HEK293T (cell line): ENCODE measurements at regions not wholly inside any gene's neighbourhood (a gene's known extent, or its start where the extent isn't known, plus 50 kb on each side); places are given as distances from the start of the nearest gene placed in this dataset.

Source experiments
- CTCF ChIA-PET: fragments of 350-600 bp; formaldehyde crosslinking; extraction: SDS; loops from one replicate; lab custom pipeline; 2021; ENCODE audit warnings: antibody characterized with exemption, inconsistent platforms; lab: Yijun Ruan, JAX
- POLR2A ChIA-PET: fragments of 350-600 bp; formaldehyde crosslinking; extraction: SDS; loops from one replicate; lab custom pipeline; 2020; ENCODE audit warnings: antibody characterized with exemption, inconsistent platforms; lab: Yijun Ruan, JAX
- DNase-seq: peaks from one replicate; pipeline ENCODE4 v3.0.0; 2012; ENCODE audit warnings: mixed read lengths; ENCODE audit errors: extremely low spot score
- ARNT ChIP-seq: fragments of 450-650 bp; IDR thresholded peaks from 2 replicates; pipeline ENCODE4 v1.6.1; 2017; ENCODE audit warnings: mild to moderate bottlenecking
- BHLHE40 ChIP-seq: fragments of 450-650 bp; IDR thresholded peaks from 2 replicates; pipeline ENCODE4 v1.6.1; 2016; ENCODE audit warnings: mild to moderate bottlenecking, moderate library complexity, borderline replicate concordance
- CTBP1 ChIP-seq: fragments of 450-650 bp; IDR thresholded peaks from 2 replicates; pipeline ENCODE4 v1.6.1; 2016; ENCODE audit warnings: borderline replicate concordance
- ELF4 ChIP-seq: fragments of 450-650 bp; IDR thresholded peaks from 2 replicates; pipeline ENCODE4 v1.6.1; 2017; ENCODE audit warnings: antibody characterized with exemption
- FOXA1 ChIP-seq: fragments of 450-650 bp; IDR thresholded peaks from 2 replicates; pipeline ENCODE4 v1.6.1; 2016; ENCODE audit warnings: mild to moderate bottlenecking
- FOXK2 ChIP-seq: fragments of 450-650 bp; IDR thresholded peaks from 2 replicates; pipeline ENCODE4 v1.6.1; 2016; ENCODE audit warnings: mild to moderate bottlenecking
- FOXM1 ChIP-seq: fragments of 450-650 bp; IDR thresholded peaks from 2 replicates; pipeline ENCODE4 v1.6.1; 2017; ENCODE audit warnings: mild to moderate bottlenecking, borderline replicate concordance
- HDGF ChIP-seq: fragments of 450-650 bp; IDR thresholded peaks from 2 replicates; pipeline ENCODE4 v1.6.1; 2017; ENCODE audit warnings: antibody characterized with exemption, borderline replicate concordance
- L3MBTL2 ChIP-seq: fragments of 450-650 bp; conservative IDR thresholded peaks from 2 replicates; pipeline ENCODE4 v1.6.1; 2016; ENCODE audit warnings: mild to moderate bottlenecking
- LEF1 ChIP-seq: fragments of 450-650 bp; IDR thresholded peaks from 2 replicates; pipeline ENCODE4 v1.6.1; 2017; ENCODE audit warnings: mild to moderate bottlenecking, borderline replicate concordance
- NFRKB ChIP-seq: fragments of 450-650 bp; IDR thresholded peaks from 2 replicates; pipeline ENCODE4 v1.6.1; 2016; ENCODE audit warnings: mild to moderate bottlenecking, moderate library complexity
- PKNOX1 ChIP-seq: fragments of 450-650 bp; IDR thresholded peaks from 2 replicates; pipeline ENCODE4 v1.6.1; 2016
- SP1 ChIP-seq: fragments of 450-650 bp; IDR thresholded peaks from 2 replicates; pipeline ENCODE4 v1.6.1; 2017
- SUZ12 ChIP-seq: fragments of 450-650 bp; IDR thresholded peaks from 2 replicates; pipeline ENCODE4 v1.6.1; 2016; ENCODE audit warnings: mild to moderate bottlenecking
- TARDBP ChIP-seq: fragments of 450-650 bp; IDR thresholded peaks from 2 replicates; pipeline ENCODE4 v1.6.1; 2016
- ZNF384 ChIP-seq: fragments of 450-650 bp; IDR thresholded peaks from 2 replicates; pipeline ENCODE4 v1.6.1; 2016

- DNase-seq = no peak
- ChIA-PET CTCF (interaction anchor here (3.4 kb wide), 1 partner anchor 9 kb away, joined by 27 read pairs; no protein-coding TSS in a partner anchor), POLR2A (no interaction called here)
- TF ChIP-seq CTBP1 = no peak
- no peak for TF ChIP-seq FOXM1
- no peak for TF ChIP-seq ARNT
Observed at GRCh38 chr4:180655886-180656285, 1587.3 kb upstream of the TENM3 start.

- ChIA-PET POLR2A (no interaction called here), CTCF (no interaction called here)
- no peak for TF ChIP-seq SUZ12
- no peak for DNase-seq
Observed at GRCh38 chr4:180657881-180658280, 1585.3 kb upstream of the TENM3 start.

- TF ChIP-seq LEF1 = no peak
- no peak for TF ChIP-seq FOXM1
- no peak for TF ChIP-seq FOXK2
- no peak for TF ChIP-seq ARNT
- no peak for TF ChIP-seq SP1
- TF ChIP-seq PKNOX1 = no peak
- no peak for TF ChIP-seq L3MBTL2
- no peak for TF ChIP-seq NFRKB
- no peak for TF ChIP-seq TARDBP
- TF ChIP-seq BHLHE40 = no peak
- TF ChIP-seq HDGF = no peak
- CTCF ChIA-PET = interaction anchor here (0.6 to 3.4 kb wide), 10 partner anchors 10 to 1914 kb away, joined by 3 to 27 read pairs (median 3); no protein-coding TSS in a partner anchor
- peak; percentile 45 for DNase-seq
Observed at GRCh38 chr4:180664766-180665368, 1578.3 kb upstream of the TENM3 start.

GRCh38 chr4:180665481-180665880 lies 1577.7 kb upstream of the TENM3 start:
- DNase-seq = no peak
- ChIA-PET POLR2A (no interaction called here), CTCF (interaction anchor here (0.6 to 3.4 kb wide), 12 partner anchors 10 to 798 kb away, joined by 3 to 27 read pairs (median 4); no protein-coding TSS in a partner anchor)
- TF ChIP-seq HDGF = no peak
- TF ChIP-seq L3MBTL2 = no peak
- no peak for TF ChIP-seq NFRKB
- no peak for TF ChIP-seq ZNF384
- TF ChIP-seq FOXK2 = no peak
- no peak for TF ChIP-seq SUZ12
- no peak for TF ChIP-seq CTBP1
- no peak for TF ChIP-seq SP1
- TF ChIP-seq PKNOX1 = no peak
- no peak for TF ChIP-seq TARDBP

More at GRCh38 chr4:180664766-180665368, 1578.3 kb upstream of the TENM3 start:
- POLR2A ChIA-PET = no interaction called here

- ChIA-PET CTCF (interaction anchor here (0.6 to 3.4 kb wide), 10 partner anchors 11 to 1064 kb away, joined by 3 to 27 read pairs (median 4); no protein-coding TSS in a partner anchor), POLR2A (no interaction called here)
- DNase-seq = peak; percentile 47
- TF ChIP-seq HDGF (no peak), ZNF384 (peak; percentile 71; the same call in 1 of the 2 replicates)
Observed at GRCh38 chr4:180665994-180666824, 1577.0 kb upstream of the TENM3 start.

- no peak for TF ChIP-seq NFRKB
- no peak for TF ChIP-seq BHLHE40
- TF ChIP-seq SUZ12 = no peak
- ChIA-PET CTCF (interaction anchor here (1.0 kb wide), 1 partner anchor 9 kb away, joined by 3 read pairs; no protein-coding TSS in a partner anchor), POLR2A (no interaction called here)
- DNase-seq = no peak
Observed at GRCh38 chr4:180668732-180669131, 1574.5 kb upstream of the TENM3 start.

GRCh38 chr4:180669680-180670079 lies 1573.5 kb upstream of the TENM3 start:
- TF ChIP-seq LEF1 = no peak
- TF ChIP-seq BHLHE40 = no peak
- no peak for TF ChIP-seq SUZ12
- no peak for TF ChIP-seq FOXK2
- TF ChIP-seq CTBP1 = no peak
- no peak for TF ChIP-seq TARDBP
- TF ChIP-seq PKNOX1 = no peak
- TF ChIP-seq ELF4 = no peak
- no peak for TF ChIP-seq SP1
- no peak for TF ChIP-seq NFRKB
- no peak for TF ChIP-seq FOXA1
- TF ChIP-seq ARNT = no peak
- TF ChIP-seq L3MBTL2 = no peak
- TF ChIP-seq ZNF384 = no peak
- no peak for TF ChIP-seq FOXM1
- no peak for TF ChIP-seq HDGF
- no peak for DNase-seq
- POLR2A ChIA-PET = no interaction called here
- CTCF ChIA-PET = interaction anchor here (1.0 kb wide), 1 partner anchor 8 kb away, joined by 3 read pairs; no protein-coding TSS in a partner anchor
